ENCODE measurements at regions not wholly inside any gene's neighbourhood (a gene's known extent, or its start where the extent isn't known, plus 50 kb on each side); places are given as distances from the start of the nearest gene placed in this dataset.

GRCh38 chr12:25023808-25024207 lies 74.9 kb upstream of the BCAT1 start:
- no peak overlapping the region for H3K9ac ChIP-seq (ENCODE audit: low read depth in 2 of 2, low read length in 2 of 2)
- TF ChIP-seq, protein P1, sequence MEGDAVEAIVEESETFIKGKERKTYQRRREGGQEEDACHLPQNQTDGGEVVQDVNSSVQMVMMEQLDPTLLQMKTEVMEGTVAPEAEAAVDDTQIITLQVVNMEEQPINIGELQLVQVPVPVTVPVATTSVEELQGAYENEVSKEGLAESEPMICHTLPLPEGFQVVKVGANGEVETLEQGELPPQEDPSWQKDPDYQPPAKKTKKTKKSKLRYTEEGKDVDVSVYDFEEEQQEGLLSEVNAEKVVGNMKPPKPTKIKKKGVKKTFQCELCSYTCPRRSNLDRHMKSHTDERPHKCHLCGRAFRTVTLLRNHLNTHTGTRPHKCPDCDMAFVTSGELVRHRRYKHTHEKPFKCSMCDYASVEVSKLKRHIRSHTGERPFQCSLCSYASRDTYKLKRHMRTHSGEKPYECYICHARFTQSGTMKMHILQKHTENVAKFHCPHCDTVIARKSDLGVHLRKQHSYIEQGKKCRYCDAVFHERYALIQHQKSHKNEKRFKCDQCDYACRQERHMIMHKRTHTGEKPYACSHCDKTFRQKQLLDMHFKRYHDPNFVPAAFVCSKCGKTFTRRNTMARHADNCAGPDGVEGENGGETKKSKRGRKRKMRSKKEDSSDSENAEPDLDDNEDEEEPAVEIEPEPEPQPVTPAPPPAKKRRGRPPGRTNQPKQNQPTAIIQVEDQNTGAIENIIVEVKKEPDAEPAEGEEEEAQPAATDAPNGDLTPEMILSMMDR (IDR thresholded peaks at IDR 0.05): no peak
- H3K4me1 ChIP-seq: no peaks in the 10 kb centered on the region
- no peak overlapping the region for H3K4me3 ChIP-seq
- intact Hi-C loops (cut with DNase I): no loop called here
- no peak for DNase-seq
- no peaks in the 10 kb centered on the region for H3K36me3 ChIP-seq
- H3K27ac ChIP-seq: no peak overlapping the region
- no peaks in the 10 kb centered on the region for H3K27me3 ChIP-seq
- no peaks in the 10 kb centered on the region for H3K9me3 ChIP-seq

DNA sequence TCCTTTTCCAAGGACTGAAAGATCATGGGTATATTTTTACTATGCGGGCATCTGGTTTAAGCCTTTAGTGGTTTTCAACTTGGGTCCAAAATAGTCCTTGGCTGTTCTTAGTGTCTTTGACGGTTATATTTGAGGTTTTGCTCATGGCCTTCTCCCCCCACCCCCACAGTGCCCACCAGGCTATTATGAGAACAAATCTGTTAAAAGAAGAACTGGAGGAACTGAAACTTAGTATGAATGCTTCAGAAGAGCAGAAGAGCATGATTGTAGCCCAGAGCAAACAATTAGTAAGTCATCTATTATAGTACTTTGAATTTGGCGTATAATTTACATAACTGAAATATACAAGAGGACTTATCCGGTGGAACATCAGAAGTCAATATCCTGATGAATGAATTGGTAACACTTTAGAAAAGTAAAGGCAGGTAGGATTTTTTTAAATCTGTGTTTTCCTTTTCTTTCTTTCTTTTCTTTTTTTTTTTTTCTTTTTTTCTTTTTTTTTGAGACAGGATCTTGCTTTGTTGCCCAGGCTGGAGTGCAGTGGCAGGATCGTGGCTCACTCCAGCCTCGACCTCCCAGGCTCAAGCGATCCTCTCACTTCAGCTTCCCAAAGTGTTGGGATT lies 71.8 kb upstream of the BCAT1 start:
- Histone ChIP-seq H3K4me3 (no peak overlapping the region), H3K27me3 (no peaks in the 10 kb centered on the region), H3K27ac (no peak overlapping the region), H3K9ac (ENCODE audit: low read depth in 2 of 2, low read length in 2 of 2) (no peak overlapping the region), H3K9me3 (no peaks in the 10 kb centered on the region), H3K4me1 (no peaks in the 10 kb centered on the region), H3K36me3 (no peaks in the 10 kb centered on the region)
- TF ChIP-seq, protein P1 (IDR thresholded peaks at IDR 0.05): no peak
- intact Hi-C loops (cut with DNase I): no loop called here
- DNase-seq: no peak

DNA sequence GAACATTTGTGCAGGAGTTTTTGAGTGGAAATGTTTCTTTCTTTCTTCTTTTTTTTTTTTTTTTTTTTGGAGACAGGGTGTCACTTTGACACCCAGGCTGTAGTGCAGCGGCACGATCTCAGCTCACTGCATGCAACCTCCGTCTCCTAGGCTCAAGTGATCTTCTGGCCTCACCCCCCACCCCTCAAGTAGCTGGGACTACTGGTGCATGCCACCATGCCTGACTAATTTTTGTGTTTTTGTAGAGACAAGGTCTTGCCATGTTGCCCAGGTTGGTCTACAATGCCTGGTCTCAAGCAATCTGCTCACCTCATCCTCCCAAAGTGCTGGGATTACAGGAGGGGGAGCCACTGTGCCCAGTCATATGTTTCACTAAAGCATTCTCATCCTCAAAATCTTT lies 69.2 kb upstream of the BCAT1 start:
- H3K9ac ChIP-seq (ENCODE audit: low read depth in 2 of 2, low read length in 2 of 2): no peak overlapping the region
- H3K4me3 ChIP-seq: no peak overlapping the region
- intact Hi-C loops (cut with DNase I): no loop called here
- TF ChIP-seq, protein P1 (IDR thresholded peaks at IDR 0.05): no peak
- no peaks in the 10 kb centered on the region for H3K27me3 ChIP-seq
- H3K36me3 ChIP-seq: no peaks in the 10 kb centered on the region
- H3K4me1 ChIP-seq: no peaks in the 10 kb centered on the region
- H3K27ac ChIP-seq: no peak overlapping the region
- no peaks in the 10 kb centered on the region for H3K9me3 ChIP-seq
- DNase-seq: no peak

DNA sequence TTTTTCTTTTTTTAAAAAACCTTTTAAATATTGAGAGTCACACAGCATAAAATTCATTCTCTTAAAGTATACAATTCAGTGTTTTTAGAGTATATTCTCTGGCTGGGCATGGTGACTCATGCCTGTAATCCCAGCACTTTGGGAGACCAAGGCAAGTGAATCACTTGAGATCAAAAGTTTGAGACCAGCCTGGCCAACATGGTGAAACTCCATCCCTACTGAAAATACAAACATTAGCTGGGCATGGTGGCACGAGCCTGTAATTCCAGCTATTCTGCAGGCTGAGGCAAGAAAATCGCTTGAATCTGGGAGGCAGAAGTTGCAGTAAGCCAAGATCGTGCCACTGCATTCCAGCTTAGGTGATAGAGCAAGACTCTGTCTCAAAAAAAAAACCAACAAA lies 68.4 kb upstream of the BCAT1 start:
- Histone ChIP-seq H3K4me1 (no peaks in the 10 kb centered on the region), H3K9ac (ENCODE audit: low read depth in 2 of 2, low read length in 2 of 2) (no peak overlapping the region), H3K27me3 (no peaks in the 10 kb centered on the region), H3K27ac (no peak overlapping the region), H3K36me3 (no peaks in the 10 kb centered on the region), H3K4me3 (no peak overlapping the region), H3K9me3 (no peaks in the 10 kb centered on the region)
- intact Hi-C loops (cut with DNase I): no loop called here
- DNase-seq: no peak
- TF ChIP-seq, protein P1 (IDR thresholded peaks at IDR 0.05): no peak

GRCh38 chr12:25014961-25015360 lies 66.1 kb upstream of the BCAT1 start:
- Histone ChIP-seq H3K9ac (ENCODE audit: low read depth in 2 of 2, low read length in 2 of 2) (no peak overlapping the region), H3K4me1 (no peaks in the 10 kb centered on the region), H3K9me3 (no peaks in the 10 kb centered on the region), H3K27ac (no peak overlapping the region), H3K36me3 (no peaks in the 10 kb centered on the region), H3K27me3 (no peaks in the 10 kb centered on the region), H3K4me3 (no peak overlapping the region)
- no peak for DNase-seq
- intact Hi-C loops (cut with DNase I): no loop called here
- TF ChIP-seq, protein P1 (IDR thresholded peaks at IDR 0.05): no peak
